NCI-H1417 treated with DMSO at 0.1 percent for 48 hours (cell line): ENCODE measurements at regions not wholly inside any gene's neighbourhood (a gene's known extent, or its start where the extent isn't known, plus 50 kb on each side); places are given as distances from the start of the nearest gene placed in this dataset.
A peak's percentile ranks its signal among the peaks of the same experiment; 100 is the strongest.

Source experiments
- DNase-seq: peaks from one replicate; lab custom pipeline; 2025; lab: John Stamatoyannopoulos, UW

DNA sequence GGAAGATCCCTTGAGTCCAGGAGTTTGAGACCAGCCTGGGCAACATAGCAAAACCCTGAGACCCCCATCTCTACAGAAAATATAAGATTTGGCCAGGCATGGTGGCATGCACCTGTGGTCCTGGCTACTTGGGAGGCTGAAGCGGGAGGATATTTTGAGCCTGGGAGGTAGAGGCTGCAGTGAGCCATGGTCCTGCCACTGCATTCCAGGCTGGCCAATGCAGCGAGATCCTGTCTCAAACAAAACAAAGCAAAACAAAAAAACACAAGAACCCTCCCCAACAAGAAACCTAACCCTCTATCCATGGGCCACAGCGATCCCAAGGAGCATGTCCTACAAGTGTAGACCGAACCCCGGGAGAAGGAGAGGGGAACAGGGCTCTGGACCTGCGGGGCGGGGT lies 133.3 kb downstream of the MGAT5B start:
- no peak for DNase-seq

DNA sequence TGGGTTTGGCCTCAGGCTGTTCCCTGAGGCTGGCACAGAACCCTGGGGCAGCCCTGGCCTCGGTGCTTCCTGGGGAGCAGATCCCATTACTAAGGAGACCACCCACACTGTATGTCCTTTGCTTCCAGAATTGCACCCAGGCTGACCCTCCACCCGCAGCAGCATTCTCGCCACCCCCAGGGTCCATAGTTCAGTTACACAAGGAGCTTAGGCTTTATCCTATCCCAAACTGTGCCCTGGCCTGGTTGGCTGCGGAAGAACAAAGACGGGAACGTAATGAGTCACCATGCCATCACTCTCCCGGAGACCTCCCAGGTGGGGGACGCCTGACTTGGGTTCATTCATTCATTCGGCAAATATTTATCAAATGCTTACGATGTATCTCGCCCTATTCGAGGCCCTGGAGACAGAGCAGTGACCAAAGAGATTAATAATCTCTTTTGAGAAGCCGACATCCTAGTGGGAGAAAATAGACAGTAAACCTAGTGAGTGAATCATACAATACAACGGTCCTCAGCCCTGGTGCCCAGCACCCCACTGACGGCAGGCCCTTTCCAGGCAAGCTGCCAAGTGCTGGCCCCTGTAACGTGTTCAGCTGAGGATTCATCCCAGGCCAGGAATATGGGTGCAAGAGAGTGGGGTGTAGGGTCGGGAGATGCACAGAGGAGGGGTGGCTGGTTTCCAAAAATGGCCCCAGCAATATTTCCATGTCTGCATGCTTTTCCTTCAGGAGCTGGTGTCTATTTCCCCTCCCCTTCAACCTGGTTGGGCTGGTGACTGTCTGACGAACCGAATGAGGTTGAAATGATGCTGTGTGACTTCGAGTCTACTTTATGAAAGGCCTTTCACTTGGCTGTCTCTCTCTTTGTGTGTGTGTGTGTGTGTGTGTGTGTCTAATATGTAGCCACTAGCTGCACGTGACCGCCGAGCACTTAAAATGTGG lies 134.2 kb downstream of the MGAT5B start:
- DNase-seq, result no peak

DNA sequence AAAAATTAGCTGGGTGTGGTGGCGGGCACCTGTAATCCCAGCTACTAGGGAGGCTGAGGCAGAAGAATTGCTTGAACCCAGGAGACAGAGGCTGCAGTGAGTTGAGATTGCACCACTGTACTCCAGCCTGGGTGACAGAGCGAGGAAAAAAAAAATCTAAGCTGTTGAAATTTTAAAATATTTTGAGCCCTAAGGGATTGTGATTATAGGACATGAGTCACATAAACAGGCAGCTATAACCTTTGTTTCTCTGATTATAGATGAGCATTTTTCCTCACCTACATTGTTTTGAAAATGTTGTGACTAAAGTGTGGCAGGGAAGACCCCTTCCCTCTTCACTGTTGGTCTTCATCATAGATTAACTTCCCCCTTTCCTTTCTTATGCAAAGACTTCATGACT lies 135.5 kb downstream of the MGAT5B start:
- DNase-seq, result no peak

GRCh38 chr17:77006971-77007649 lies 133.7 kb upstream of the SEC14L1 start:
- DNase-seq, result no peak

DNA sequence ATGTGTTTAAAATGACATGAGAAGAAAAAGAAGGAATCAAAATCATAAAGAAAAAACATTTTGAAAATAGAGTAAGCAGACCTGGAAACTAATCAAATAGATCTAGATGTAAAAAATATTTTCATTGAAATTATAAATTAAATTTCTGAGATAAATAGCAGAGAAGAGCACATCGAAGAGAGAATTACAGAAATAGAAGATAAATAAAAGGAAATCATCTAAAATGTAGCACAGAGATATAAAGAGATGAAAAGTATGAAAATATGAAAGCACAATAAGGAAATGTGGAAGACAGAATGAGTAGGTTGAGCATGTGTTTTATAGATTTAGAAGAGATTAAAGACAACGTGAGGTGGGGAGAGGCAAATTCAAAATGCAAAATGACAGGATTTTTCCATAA lies 130.9 kb upstream of the SEC14L1 start:
- no peak for DNase-seq

DNA sequence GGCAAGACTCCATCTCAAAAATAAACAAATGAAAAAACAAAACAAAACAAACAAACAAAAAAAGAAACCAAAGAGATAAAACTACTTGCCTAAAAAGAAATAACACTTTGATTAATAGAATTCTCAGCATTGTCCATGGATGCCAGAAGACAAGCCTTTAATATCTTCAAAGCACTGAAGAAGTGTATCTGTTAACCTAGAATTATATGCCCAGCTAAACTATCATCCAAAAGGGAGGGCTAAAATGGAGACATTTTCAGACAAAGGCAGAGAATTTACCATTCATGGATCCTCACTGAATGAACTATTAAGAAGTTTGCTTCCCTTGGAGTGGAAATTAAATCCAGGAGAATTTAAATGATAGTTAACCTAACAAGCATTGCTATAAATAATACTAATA lies 130.1 kb upstream of the SEC14L1 start:
- no peak for DNase-seq

DNA sequence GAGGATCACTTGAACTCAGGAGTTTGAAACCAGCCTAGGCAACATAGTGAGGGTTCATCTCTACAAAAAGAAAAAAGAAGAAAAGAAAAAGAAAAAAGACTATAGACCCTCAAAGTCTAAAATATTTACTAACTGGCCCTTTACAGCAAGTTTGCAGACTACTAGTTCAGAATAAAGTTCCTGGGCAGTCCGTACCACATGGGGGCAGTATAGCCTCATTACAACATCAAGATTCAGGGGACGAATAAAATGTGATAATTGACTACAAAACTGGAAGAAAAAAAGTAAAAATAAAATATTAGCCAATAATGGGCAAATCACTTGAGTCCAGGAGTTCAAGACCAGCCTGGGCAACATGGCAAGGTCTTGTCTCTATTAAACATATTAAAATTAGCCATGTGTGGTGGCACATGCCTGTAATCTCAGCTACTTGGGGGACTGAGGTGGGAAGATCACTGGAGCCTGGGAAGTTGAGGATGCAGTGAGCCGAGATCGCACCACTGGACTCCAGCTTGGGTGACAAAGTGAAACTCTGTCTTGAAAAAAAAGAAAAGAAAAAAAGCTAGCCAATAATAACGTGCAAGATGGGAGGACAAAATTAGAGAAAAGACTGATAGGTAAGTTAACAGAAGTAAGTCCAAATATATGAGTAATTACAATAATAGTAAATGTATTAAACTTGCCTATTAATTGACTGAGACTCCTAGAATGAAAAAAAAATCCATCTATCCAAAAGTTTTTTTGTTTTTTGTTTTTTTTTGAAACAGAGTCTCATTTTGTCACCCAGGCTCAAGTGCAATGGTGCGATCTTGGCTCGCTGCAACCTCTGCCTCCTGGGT lies 129.4 kb upstream of the SEC14L1 start:
- no peak for DNase-seq

GRCh38 chr17:77018504-77018903 lies 122.3 kb upstream of the SEC14L1 start:
- no peak for DNase-seq

GRCh38 chr17:77019893-77020379 lies 120.8 kb upstream of the SEC14L1 start:
- no peak for DNase-seq

DNA sequence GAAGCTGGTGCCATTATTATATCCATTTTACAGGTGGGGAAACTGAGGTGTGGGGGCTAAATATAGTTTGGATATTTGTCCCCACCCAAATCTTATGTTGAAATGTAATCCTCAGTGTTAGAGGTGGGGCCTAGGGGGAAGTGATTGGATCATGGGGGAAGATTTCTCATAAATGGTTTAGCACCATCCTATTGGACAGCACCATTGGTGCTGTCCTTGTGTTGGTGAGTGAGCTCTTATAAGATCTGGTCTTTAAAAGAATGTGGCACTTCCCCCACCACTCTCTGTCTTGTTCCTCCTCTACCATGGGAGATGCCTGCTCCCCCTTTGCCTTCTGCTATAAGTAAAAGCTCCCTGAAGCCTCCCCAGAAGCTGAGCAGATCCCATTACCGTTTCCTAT lies 119.8 kb upstream of the SEC14L1 start:
- DNase-seq, result no peak

DNA sequence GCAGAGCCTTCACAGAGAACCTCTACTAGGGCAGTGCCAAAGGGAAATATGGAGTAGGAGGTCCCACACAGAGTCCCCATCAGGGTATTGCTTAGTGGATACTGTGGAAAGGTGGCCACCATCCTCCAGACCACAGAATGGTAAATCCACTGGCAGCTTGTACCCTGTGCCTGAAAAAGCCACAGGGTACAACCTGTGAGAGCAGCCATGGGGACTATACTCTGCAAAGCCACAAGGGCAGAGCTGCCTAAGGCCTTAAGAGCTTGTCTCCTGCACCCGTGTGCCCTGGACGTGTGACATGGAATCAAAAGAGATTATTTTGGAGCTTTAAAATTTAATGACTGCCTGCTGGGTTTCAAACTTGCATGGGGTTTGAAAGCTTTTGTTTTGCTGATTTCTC lies 118.0 kb upstream of the SEC14L1 start:
- no peak for DNase-seq

- DNase-seq, result no peak
Observed at GRCh38 chr17:77025781-77026180, 115.0 kb upstream of the SEC14L1 start.

DNA sequence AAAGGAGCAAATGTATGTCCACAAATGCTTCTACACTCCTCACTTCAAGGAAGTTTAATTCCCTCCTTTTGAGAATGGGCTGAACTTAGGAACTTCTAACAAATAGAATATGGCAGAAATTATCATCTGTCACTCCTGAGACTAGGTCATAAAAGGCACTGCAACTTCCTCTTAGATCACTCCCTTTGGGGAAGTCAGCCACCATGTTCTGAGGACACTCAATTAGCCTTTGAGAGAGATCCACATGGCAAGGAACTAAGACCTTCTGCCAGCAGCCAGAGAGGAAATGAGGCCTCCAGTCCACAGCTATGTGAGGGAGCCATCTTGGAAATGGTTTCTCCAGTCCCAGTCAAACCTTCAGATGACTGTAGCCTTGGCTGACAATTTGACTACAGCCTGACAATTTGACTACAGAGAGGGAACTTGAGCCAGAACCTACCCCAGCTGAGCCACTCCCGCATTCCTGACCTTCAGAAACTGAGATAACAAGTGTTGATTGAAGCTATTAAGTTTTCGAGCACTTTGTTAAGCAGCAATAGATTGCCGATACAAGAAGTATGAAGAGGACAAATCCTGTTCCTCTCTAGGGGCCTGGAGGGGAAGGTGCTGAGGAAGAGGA lies 113.4 kb upstream of the SEC14L1 start:
- no peak for DNase-seq

DNA sequence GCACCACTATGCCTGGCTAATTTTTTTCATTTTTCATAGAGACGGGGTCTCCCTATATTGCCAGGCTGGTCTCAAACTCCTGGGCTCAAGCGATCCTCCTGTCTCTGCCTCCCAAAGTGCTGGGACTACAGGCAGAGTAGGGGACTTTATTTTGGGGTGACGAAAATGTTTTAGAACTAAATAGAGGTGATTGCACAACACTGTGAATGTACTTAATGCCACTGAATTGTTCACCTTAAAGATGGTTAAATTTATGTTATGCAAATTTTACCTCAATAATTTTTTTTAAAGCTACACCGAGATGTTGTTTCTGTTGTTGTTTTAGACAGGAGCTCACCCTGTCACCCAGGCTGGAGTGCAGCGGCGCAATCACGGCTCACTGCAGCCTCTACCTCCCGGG lies 111.9 kb upstream of the SEC14L1 start:
- no peak for DNase-seq

GRCh38 chr17:77032929-77033328 lies 107.8 kb upstream of the SEC14L1 start:
- no peak for DNase-seq

DNA sequence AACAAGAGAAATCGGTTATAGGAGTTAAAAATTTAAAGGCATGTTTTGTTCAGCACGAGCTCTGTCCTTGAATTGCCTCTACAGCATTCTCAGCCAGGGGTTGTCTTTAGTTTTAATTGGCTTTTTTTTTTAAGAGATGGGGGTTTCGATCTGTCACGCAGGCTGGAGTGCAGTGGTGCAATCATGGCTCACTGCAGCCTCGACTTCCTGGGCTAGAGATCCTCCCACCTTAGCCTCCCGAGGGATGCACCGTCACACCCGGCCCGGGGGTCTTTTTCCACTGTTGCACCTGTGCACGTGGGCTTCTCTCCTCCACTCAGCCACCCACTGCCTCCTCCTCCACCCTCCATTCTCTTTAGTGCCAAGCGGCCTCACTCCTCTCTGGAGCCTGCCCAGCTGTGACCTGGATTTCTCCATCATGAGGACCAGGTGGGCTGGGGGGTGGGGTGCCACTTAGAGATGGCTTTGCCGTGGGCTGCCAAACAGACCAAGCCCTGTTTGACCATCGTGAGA lies 106.8 kb upstream of the SEC14L1 start:
- DNase-seq, result no peak

- DNase-seq, result no peak
Observed at GRCh38 chr17:77034677-77035424, 105.9 kb upstream of the SEC14L1 start.

DNA sequence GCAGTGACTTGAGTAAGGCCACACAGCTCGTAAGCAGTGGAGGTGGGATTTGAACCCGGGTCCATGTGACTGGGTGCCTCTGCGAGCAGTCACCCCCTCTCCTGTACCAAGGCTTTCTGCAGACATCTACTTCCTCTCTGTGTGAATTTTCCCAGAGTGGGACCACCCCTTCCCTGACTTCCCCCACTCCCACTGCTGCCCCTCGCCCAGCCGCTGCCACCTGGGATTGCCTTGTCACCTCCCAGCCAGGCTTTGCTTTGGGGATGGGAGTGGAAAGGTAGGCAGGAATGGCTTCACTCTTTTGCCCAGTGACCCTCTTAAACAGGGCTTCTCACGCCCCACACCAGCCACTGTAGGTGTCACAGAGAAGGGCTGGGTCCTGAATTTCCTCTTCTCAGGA lies 105.2 kb upstream of the SEC14L1 start:
- no peak for DNase-seq

- no peak for DNase-seq
Observed at GRCh38 chr17:77036136-77036840, 104.5 kb upstream of the SEC14L1 start.

- DNase-seq, result peak; percentile 12
Observed at GRCh38 chr17:77036841-77037381, 103.9 kb upstream of the SEC14L1 start.
